GM19452 (cell line): ENCODE measurements at regions not wholly inside any gene's neighbourhood (a gene's known extent, or its start where the extent isn't known, plus 50 kb on each side); places are given as distances from the start of the nearest gene placed in this dataset.
"Not testable (repeated sequence)": the region's sequence is repeated elsewhere in the genome, so short reads cannot be mapped to it uniquely, and the experiment has no call there.

Experiments
- ATAC-seq: cut with Tn5 transposase; IDR thresholded peaks from one replicate; pipeline ENCODE4 v1.9.1; 2021; ENCODE audit not compliant: unreplicated experiment

- peak; percentile 49 for ATAC-seq
Measured at GRCh38 chr6:82419132-82419581, 55.5 kb downstream of the TPBG start.

DNA sequence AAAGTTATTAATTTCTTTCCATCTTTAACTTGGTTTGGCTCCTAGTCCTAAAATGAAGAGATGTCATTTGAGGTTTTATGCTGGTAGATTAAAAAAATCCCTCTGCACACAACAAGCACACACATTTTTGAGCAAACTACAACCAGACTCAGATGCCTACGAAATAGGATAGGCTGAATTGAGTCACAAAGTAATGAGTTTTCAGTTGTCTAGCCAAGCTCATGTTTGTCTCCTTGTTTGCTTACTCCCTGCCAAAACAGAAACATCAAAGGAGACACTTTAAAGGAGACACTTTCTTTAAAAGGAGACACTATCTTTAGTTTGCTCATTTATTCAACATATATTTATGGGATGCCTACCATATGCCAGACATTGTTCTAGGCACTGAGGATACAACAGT, 56.2 kb downstream of the TPBG start:
- ATAC-seq, result peak; percentile 23

GRCh38 chr6:82430611-82431010, 67.0 kb downstream of the TPBG start:
- no peak for ATAC-seq

- no peak for ATAC-seq
Measured at GRCh38 chr6:82436740-82437139, 73.1 kb downstream of the TPBG start.

- ATAC-seq, result no peak
Measured at GRCh38 chr6:82437701-82438100, 74.1 kb downstream of the TPBG start.

DNA sequence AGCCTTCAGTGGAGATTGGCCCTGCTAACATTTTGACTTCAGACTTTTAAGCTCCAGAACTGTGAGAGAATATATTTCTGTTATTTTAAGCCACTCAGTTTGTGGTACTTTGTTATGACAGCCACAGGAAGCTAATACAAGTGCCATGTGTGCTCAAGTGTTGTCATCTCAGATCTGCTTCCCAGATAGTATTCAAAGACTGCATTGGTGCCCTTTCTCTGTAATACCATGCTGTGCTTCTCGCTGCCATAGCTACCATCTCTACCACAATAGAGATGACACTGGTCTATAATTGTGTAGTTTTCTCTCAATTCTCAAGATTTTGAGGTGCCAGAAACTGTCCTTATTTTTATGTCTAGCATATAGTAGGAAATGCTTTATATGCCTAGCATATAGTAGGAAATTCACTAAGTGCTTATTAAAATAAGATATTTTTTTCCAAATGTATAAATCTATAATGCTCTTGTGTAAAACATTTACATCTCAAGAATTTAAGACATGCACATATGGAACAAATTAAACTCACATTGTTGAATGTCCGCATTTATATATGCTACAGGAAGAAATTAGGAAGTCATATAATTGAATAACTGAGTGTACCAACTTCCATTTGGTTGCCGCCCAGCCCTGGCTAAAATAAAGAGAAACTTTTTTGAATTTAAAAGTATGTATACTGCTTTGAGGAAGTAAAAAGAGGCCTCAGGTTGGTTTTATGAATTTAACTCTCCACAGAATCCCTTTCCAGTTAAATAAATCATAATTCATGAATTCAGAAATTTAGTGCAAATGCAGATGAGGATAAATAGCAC, 77.6 kb downstream of the TPBG start:
- no peak for ATAC-seq

GRCh38 chr6:82442061-82442719, 78.6 kb downstream of the TPBG start:
- ATAC-seq, result no peak

- no peak for ATAC-seq
Measured at GRCh38 chr6:82458147-82458546, 94.5 kb downstream of the TPBG start.

DNA sequence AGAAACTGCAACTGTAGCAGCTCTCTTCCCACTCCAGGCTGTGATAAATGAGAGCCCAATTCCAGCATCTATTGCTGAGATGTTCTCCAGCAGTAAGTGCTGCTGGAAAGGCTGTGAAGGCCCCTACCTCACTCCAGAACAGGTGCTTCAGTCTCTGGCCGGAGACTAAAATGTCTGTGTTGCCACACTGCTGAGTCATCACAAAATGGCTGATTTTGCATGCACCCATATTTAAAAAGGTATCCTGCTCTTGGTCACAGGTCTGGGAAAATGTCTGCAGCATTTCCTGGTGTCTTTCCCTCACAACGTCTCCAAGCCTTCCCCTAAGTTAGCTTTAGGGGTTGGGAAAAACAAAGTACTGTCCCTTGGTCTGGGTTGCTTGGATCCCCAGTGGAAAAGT, 95.1 kb downstream of the TPBG start:
- ATAC-seq, result no peak

- no peak for ATAC-seq
Measured at GRCh38 chr6:82461536-82461935, 97.9 kb downstream of the TPBG start.

GRCh38 chr6:82467338-82467737, 103.7 kb downstream of the TPBG start:
- no peak for ATAC-seq

DNA sequence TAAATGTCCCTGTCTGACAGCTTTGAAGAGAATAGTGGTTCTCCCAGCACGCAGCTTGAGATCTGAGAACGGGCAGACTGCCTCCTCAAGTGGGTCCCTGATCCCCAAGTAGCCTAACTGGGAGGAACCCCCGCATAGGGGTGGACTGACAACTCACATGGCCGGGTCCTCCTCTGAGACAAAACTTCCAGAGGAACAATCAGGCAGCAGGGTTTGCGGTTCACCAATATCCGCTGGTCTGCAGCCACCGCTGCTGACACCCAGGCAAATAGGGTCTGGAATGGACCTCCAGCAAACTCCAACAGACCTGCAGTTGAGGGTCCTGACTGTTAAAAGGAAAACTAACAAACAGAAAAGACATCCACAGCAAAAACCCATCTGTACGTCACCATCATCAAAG, 106.5 kb downstream of the TPBG start:
- ATAC-seq, result not testable (repeated sequence)

GRCh38 chr6:82475106-82475505, 111.5 kb downstream of the TPBG start:
- ATAC-seq, result not testable (repeated sequence)

GRCh38 chr6:82484001-82484400, 120.4 kb downstream of the TPBG start:
- no peak for ATAC-seq

- ATAC-seq, result no peak
Measured at GRCh38 chr6:82484737-82485626, 121.4 kb downstream of the TPBG start.

DNA sequence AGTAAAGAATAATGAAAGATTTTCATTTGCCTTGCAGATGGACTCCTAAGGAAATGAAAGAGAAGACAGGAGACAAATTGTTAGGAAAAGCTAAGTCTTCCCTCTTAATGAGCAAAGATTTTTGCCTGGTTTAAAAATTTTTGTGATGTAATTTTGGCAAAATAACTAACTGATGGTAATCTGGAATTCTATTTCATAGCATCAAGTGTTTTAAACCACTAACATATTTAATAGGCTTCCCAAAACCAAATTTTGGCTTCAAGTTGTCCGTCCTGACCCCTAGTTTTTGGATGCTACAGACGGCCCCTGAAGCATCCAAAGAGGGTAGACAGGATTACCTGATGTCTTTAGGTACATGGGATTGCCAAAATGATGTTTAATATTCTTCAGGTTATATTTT, 124.3 kb downstream of the TPBG start:
- no peak for ATAC-seq

GRCh38 chr6:82488403-82488802, 124.8 kb downstream of the TPBG start:
- no peak for ATAC-seq

DNA sequence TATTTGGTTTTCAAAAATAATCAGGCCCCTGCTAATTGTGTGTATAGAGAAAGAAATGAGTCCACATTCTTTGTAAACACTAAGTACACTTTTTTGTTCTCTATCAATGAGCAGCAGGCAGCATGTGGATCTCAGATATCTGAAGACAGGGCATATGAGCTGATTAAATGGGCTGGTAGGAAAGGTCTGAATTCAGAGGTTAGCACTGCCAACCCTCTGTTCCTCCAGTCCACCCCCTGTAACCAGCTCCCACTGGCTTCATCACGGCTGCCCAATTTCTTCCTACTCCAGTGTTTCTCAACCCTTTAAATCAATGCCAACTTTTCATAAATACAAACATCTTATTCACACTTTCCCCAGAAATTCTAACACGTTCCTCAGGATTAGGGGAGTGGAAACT, 128.5 kb downstream of the TPBG start:
- no peak for ATAC-seq

DNA sequence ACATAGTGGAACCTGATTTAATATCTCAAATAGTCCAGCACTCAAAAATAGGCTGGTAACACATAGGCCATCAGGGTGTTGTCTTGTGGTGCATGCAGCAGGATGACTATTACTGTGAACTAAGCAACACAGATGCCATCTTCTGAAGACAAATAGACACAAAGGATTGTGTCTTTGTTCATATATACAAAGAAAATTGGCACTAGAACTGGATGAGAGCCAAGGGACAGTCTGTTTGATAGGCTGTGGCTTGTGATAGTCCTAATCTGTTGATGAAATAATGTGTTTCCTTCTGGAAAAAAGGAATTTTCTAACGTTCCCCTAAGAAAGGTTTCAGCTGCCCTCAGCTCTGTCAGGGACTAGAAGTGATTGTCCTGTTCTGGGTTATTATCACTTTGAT, 129.8 kb downstream of the TPBG start:
- ATAC-seq, result no peak

GRCh38 chr6:82494367-82494766, 130.8 kb downstream of the TPBG start:
- ATAC-seq, result no peak

- not testable (repeated sequence) for ATAC-seq
Measured at GRCh38 chr6:82501901-82502300, 138.3 kb downstream of the TPBG start.
